ENCODE measurements at regions not wholly inside any gene's neighbourhood (a gene's known extent, or its start where the extent isn't known, plus 50 kb on each side); places are given as distances from the start of the nearest gene placed in this dataset.
"Not testable (repeated sequence)": the region's sequence is repeated elsewhere in the genome, so short reads cannot be mapped to it uniquely, and the experiment has no call there.

GRCh38 chr12:125824276-125824675, 759.0 kb downstream of the AACS start:
- DNase-seq = no peak

GRCh38 chr12:125835852-125836251, 770.6 kb downstream of the AACS start:
- DNase-seq = no peak

GRCh38 chr12:125836647-125837046, 771.4 kb downstream of the AACS start:
- DNase-seq = no peak

GRCh38 chr12:125841332-125841731, 776.1 kb downstream of the AACS start:
- no peak for DNase-seq

GRCh38 chr12:125852116-125852515, 786.9 kb downstream of the AACS start:
- no peak for DNase-seq

GRCh38 chr12:125852679-125853078, 787.4 kb downstream of the AACS start:
- no peak for DNase-seq

GRCh38 chr12:125853670-125854069, 788.4 kb downstream of the AACS start:
- DNase-seq = no peak

GRCh38 chr12:125856366-125856765, 791.1 kb downstream of the AACS start:
- DNase-seq = no peak

- DNase-seq = no peak
These were observed 791.7 kb downstream of the AACS start for GRCh38 chr12:125856896-125857295.

GRCh38 chr12:125860672-125861288, 795.5 kb downstream of the AACS start:
- DNase-seq = no peak

GRCh38 chr12:125861299-125862281, 796.4 kb downstream of the AACS start:
- no peak for DNase-seq

- not testable (repeated sequence) for DNase-seq
These were observed 800.0 kb downstream of the AACS start for GRCh38 chr12:125865236-125865635.

- DNase-seq = no peak
These were observed 806.8 kb downstream of the AACS start for GRCh38 chr12:125871811-125872594.

- DNase-seq = no peak
These were observed 807.8 kb downstream of the AACS start for GRCh38 chr12:125873016-125873415.

GRCh38 chr12:125878483-125878882, 813.2 kb downstream of the AACS start:
- no peak for DNase-seq

GRCh38 chr12:125882141-125882540, 816.9 kb downstream of the AACS start:
- DNase-seq = no peak

GRCh38 chr12:125888921-125889320, 823.7 kb downstream of the AACS start:
- DNase-seq = no peak

- DNase-seq = no peak
These were observed 824.5 kb downstream of the AACS start for GRCh38 chr12:125889742-125890141.

- no peak for DNase-seq
These were observed 825.2 kb downstream of the AACS start for GRCh38 chr12:125890366-125890905.

- no peak for DNase-seq
These were observed 825.7 kb downstream of the AACS start for GRCh38 chr12:125890971-125891370.

GRCh38 chr12:125892276-125892675, 827.0 kb downstream of the AACS start:
- DNase-seq = no peak

GRCh38 chr12:125902991-125903390, 837.8 kb downstream of the AACS start:
- DNase-seq = no peak

GRCh38 chr12:125907351-125907750, 842.1 kb downstream of the AACS start:
- DNase-seq = no peak

All from NCI-H1105 (cell line).